SK-N-SH (cell line): ENCODE measurements at regions not wholly inside any gene's neighbourhood (a gene's known extent, or its start where the extent isn't known, plus 50 kb on each side); places are given as distances from the start of the nearest gene placed in this dataset.

Source experiments
- CTCF ChIA-PET: fragments of 300-600, 350-600 bp; formaldehyde crosslinking; extraction: SDS; loops from one replicate; lab custom pipeline; 2021; lab: Yijun Ruan, JAX
- POLR2A ChIA-PET: fragments of 350-600 bp; sonication (Branson Sonifier 250); formaldehyde crosslinking; extraction: SDS; loops from one replicate; lab custom pipeline; 2020; ENCODE audit warnings: antibody characterized with exemption, inconsistent platforms; lab: Yijun Ruan, JAX
- DNase-seq: peaks from one replicate; pipeline ENCODE4 v3.0.0; 2012
- H2AFZ ChIP-seq: fragments of 200-600 bp; sonication (generic); 2 replicates; pipeline ENCODE4 v1.8.1; 2016; ENCODE audit warnings: antibody characterized with exemption, mild to moderate bottlenecking, low read depth
- H3F3A ChIP-seq: fragments of 200-600 bp; sonication (generic); replicated peaks from 2 replicates; pipeline ENCODE3; 2016; ENCODE audit warnings: antibody characterized with exemption, mild to moderate bottlenecking; ENCODE audit not compliant: insufficient read depth
- H3K27ac ChIP-seq, 2 experiments: fragments of 200-500 bp in 1 of 2; fragments of 200-600 bp in 1 of 2; sonication (Bioruptor generic) in 1 of 2; sonication (generic), shearing (Covaris generic) in 1 of 2; 2 replicates each; pipeline versions ENCODE4 v1.5.1 to v1.6.1; 2014 to 2016; ENCODE audit warnings: low read depth in 2 of 2, inconsistent platforms in 1 of 2, low read length in 1 of 2, mild to moderate bottlenecking in 1 of 2, mixed read lengths in 1 of 2
- H3K27me3 ChIP-seq: fragments of 200-600 bp; sonication (generic), shearing (Covaris generic); 2 replicates; pipeline ENCODE4 v1.6.1; 2016; ENCODE audit warnings: mixed run types; ENCODE audit not compliant: insufficient read depth
- H3K36me3 ChIP-seq, 2 experiments: fragments of 200-500 bp in 1 of 2; fragments of 200-600 bp in 1 of 2; sonication (Bioruptor generic) in 1 of 2; sonication (generic) in 1 of 2; replicated peaks in 1 of 2; 2 replicates each; pipeline versions ENCODE3 to v1.5.1; 2014 to 2016; ENCODE audit warnings: low read length in 1 of 2, mild to moderate bottlenecking in 1 of 2; ENCODE audit not compliant: insufficient read depth in 2 of 2, control insufficient read depth in 1 of 2
- H3K4me1 ChIP-seq, 2 experiments: fragments of 200-500 bp in 1 of 2; fragments of 200-600 bp in 1 of 2; sonication (Bioruptor generic) in 1 of 2; sonication (generic), shearing (Covaris generic) in 1 of 2; 2 replicates each; pipeline versions ENCODE4 v1.5.1 to v1.6.1; 2014 to 2016; ENCODE audit warnings: low read depth in 1 of 2, low read length in 1 of 2, mixed run types in 1 of 2; ENCODE audit not compliant: insufficient read depth in 2 of 2, control insufficient read depth in 1 of 2
- H3K4me2 ChIP-seq: fragments of 200-600 bp; sonication (generic), shearing (Covaris generic); 2 replicates; pipeline ENCODE4 v1.6.1; 2017; ENCODE audit warnings: mixed run types
- H3K4me3 ChIP-seq, 2 experiments: fragments of 200-500 bp in 1 of 2; fragments of 200-600 bp in 1 of 2; sonication (Bioruptor generic) in 1 of 2; sonication (generic), shearing (Covaris generic) in 1 of 2; 2 replicates each; pipeline versions ENCODE4 v1.5.1 to v1.8.1; 2014 to 2016; ENCODE audit warnings: low read depth in 2 of 2, inconsistent platforms in 1 of 2, low read length in 1 of 2, mild to moderate bottlenecking in 1 of 2, mixed read lengths in 1 of 2, moderate library complexity in 1 of 2
- H3K79me2 ChIP-seq: fragments of 200-600 bp; sonication (generic); 2 replicates; pipeline ENCODE4 v1.8.1; 2017; ENCODE audit warnings: mild to moderate bottlenecking; ENCODE audit not compliant: insufficient read depth
- H3K9ac ChIP-seq: fragments of 200-600 bp; sonication (generic); 2 replicates; pipeline ENCODE4 v1.6.1; 2017; ENCODE audit warnings: mixed run types
- H3K9me2 ChIP-seq: fragments of 200-600 bp; sonication (generic); 2 replicates; pipeline ENCODE4 v1.6.1; 2017; ENCODE audit warnings: mixed run types
- H3K9me3 ChIP-seq: fragments of 200-600 bp; sonication (generic); 2 replicates; pipeline ENCODE4 v1.6.1; 2017; ENCODE audit warnings: mixed run types, mild to moderate bottlenecking, moderate library complexity
- H4K20me1 ChIP-seq: fragments of 200-600 bp; sonication (generic); 2 replicates; pipeline ENCODE4 v1.6.1; 2017; ENCODE audit warnings: mild to moderate bottlenecking, mixed run types; ENCODE audit not compliant: insufficient read depth
- CTCF ChIP-seq: fragments of 200-600 bp; sonication (generic); IDR thresholded peaks from 2 replicates; pipeline ENCODE4 v1.6.1; 2017; ENCODE audit warnings: antibody characterized with exemption, mild to moderate bottlenecking, moderate library complexity
- EZH2phosphoT487 ChIP-seq: fragments of 200-600 bp; sonication (generic); IDR thresholded peaks from 2 replicates; pipeline ENCODE4 v1.6.1; 2017; ENCODE audit warnings: low read depth, mixed run types, mild to moderate bottlenecking, antibody characterized with exemption, moderate library complexity, borderline replicate concordance
- FOSL2 ChIP-seq: IDR thresholded peaks from 2 replicates; pipeline ENCODE4 v1.4.0; 2012; ENCODE audit warnings: low read depth, mild to moderate bottlenecking, moderate library complexity, borderline replicate concordance
- FOXM1 ChIP-seq: IDR thresholded peaks from 2 replicates; pipeline ENCODE4 v1.4.0; 2012; ENCODE audit warnings: low read depth, mild to moderate bottlenecking
- JUND ChIP-seq: IDR thresholded peaks from 2 replicates; pipeline ENCODE4 v1.4.0; 2012
- MAX ChIP-seq: IDR thresholded peaks from 2 replicates; pipeline ENCODE4 v1.4.0; 2012; ENCODE audit warnings: low read depth
- MXI1 ChIP-seq: IDR thresholded peaks from 2 replicates; pipeline ENCODE4 v1.6.1; 2012; ENCODE audit warnings: mild to moderate bottlenecking, low read depth, low read length, improper control_type of control experiment
- NFIC ChIP-seq: IDR thresholded peaks from 2 replicates; pipeline ENCODE4 v1.4.0; 2012; ENCODE audit warnings: borderline replicate concordance
- PBX3 ChIP-seq: IDR thresholded peaks from 2 replicates; pipeline ENCODE4; 2012
- RFX5 ChIP-seq: IDR thresholded peaks from 2 replicates; pipeline ENCODE4 v1.6.1; 2012; ENCODE audit warnings: mild to moderate bottlenecking, improper control_type of control experiment, low read length
- RXRA ChIP-seq: IDR thresholded peaks from 2 replicates; pipeline ENCODE4 v1.4.0; 2012; ENCODE audit warnings: low read depth, mild to moderate bottlenecking, borderline replicate concordance
- SMC3 ChIP-seq: IDR thresholded peaks from 2 replicates; pipeline ENCODE4 v1.6.1; 2012; ENCODE audit warnings: low read depth, low read length, improper control_type of control experiment
- TAF1 ChIP-seq: IDR thresholded peaks from 2 replicates; pipeline ENCODE4 v1.6.1; 2012; ENCODE audit warnings: low read depth, mild to moderate bottlenecking, low read length, moderate library complexity, borderline replicate concordance
- TCF12 ChIP-seq: IDR thresholded peaks from 2 replicates; pipeline ENCODE4 v1.4.0; 2012
- YY1 ChIP-seq: IDR thresholded peaks from 2 replicates; pipeline ENCODE4 v1.4.0; 2012; ENCODE audit warnings: low read depth, mild to moderate bottlenecking
- WGBS: methylation state at CpG from one replicate; pipeline ENCODE4 v1.1.6; 2017; ENCODE audit warnings: low lambda C conversion rate; 5-methylcytosine and 5-hydroxymethylcytosine counted together
- TF ChIP-seq, protein P1 (sequence below): fragments of 150-350 bp; IDR thresholded peaks from 2 replicates; pipeline ENCODE4 v1.6.1; 2016; ENCODE audit warnings: mild to moderate bottlenecking, low read depth, low read length
- TF ChIP-seq, protein P2 (sequence below): IDR thresholded peaks from 2 replicates; pipeline ENCODE4 v1.4.0; 2012; ENCODE audit warnings: low read depth, borderline replicate concordance

DNA sequence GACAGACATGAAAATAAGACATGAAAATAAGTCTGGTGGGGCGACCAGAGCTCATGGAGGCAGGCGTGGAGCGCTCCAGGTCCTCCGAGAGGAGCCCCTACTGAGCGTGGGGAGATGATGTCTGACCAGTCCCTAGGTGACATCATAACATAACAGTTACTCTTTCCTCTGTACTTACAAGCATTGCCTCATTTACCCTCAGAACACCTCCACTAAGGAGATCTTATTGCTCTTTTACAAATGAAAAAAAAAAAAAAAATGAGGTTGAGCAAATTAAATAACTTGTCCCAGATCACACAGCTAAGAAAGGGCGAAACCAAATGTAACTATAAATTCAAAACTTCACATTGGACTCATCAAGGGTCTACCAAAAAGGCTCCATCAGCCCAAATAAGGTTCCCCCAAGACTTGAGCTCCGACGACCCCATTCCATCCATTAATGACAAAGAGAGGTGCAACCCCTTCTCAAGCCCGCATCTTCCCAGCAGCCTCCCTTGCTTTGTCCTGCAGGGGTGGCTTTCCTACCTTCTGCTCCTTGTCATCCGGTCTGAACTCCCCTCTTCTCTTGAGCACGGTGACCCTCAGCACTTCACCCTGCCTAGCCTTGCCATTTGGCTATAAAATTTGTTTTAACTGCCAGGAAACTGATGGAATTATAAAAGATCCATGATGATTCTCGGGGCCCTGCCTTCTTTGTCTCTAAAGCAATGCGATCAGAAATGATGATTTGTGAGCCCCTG, 246.7 kb downstream of the DHX15 start:
- H3K79me2 ChIP-seq, result no peaks in the 10 kb centered on the region
- no peaks in the 10 kb centered on the region for H4K20me1 ChIP-seq
- H3K4me1 ChIP-seq, result no peaks in the 10 kb centered on the region
- no peaks in the 10 kb centered on the region for H3K9me3 ChIP-seq
- CTCF ChIA-PET, result no interaction called here
- H3K9ac ChIP-seq, result no peak overlapping the region
- H3K27ac ChIP-seq, result no peak overlapping the region
- no peak overlapping the region for H2AFZ ChIP-seq
- no peak for DNase-seq
- H3K4me3 ChIP-seq, result no peak overlapping the region
- WGBS, result 16% methylated on average over 13 of the region's 13 CpGs
- H3K36me3 ChIP-seq, result no peaks in the 10 kb centered on the region
- H3K4me2 ChIP-seq, result no peak overlapping the region
- no peaks in the 10 kb centered on the region for H3F3A ChIP-seq
- no peak for TF ChIP-seq JUND
- TF ChIP-seq TAF1, result no peak
- TF ChIP-seq SMC3, result no peak
- TF ChIP-seq PBX3, result no peak
- TF ChIP-seq TCF12, result no peak
- no peak for TF ChIP-seq FOSL2
- no peak for TF ChIP-seq MXI1
- TF ChIP-seq MAX, result no peak
- TF ChIP-seq, protein P1, sequence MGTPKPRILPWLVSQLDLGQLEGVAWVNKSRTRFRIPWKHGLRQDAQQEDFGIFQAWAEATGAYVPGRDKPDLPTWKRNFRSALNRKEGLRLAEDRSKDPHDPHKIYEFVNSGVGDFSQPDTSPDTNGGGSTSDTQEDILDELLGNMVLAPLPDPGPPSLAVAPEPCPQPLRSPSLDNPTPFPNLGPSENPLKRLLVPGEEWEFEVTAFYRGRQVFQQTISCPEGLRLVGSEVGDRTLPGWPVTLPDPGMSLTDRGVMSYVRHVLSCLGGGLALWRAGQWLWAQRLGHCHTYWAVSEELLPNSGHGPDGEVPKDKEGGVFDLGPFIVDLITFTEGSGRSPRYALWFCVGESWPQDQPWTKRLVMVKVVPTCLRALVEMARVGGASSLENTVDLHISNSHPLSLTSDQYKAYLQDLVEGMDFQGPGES, result no peak
- TF ChIP-seq RXRA, result no peak
- no peak for TF ChIP-seq RFX5
- TF ChIP-seq EZH2phosphoT487, result no peak
- no peak for TF ChIP-seq CTCF
- no peak for TF ChIP-seq FOXM1
- TF ChIP-seq, protein P2, sequence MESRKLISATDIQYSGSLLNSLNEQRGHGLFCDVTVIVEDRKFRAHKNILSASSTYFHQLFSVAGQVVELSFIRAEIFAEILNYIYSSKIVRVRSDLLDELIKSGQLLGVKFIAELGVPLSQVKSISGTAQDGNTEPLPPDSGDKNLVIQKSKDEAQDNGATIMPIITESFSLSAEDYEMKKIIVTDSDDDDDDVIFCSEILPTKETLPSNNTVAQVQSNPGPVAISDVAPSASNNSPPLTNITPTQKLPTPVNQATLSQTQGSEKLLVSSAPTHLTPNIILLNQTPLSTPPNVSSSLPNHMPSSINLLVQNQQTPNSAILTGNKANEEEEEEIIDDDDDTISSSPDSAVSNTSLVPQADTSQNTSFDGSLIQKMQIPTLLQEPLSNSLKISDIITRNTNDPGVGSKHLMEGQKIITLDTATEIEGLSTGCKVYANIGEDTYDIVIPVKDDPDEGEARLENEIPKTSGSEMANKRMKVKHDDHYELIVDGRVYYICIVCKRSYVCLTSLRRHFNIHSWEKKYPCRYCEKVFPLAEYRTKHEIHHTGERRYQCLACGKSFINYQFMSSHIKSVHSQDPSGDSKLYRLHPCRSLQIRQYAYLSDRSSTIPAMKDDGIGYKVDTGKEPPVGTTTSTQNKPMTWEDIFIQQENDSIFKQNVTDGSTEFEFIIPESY, result no peak
- TF ChIP-seq YY1, result no peak
- no peak for TF ChIP-seq NFIC
- TF ChIP-seq, all 33 proteins: peak for 0
- H3K27me3 ChIP-seq, result no peaks in the 10 kb centered on the region
- H3K9me2 ChIP-seq, result no peaks in the 10 kb centered on the region
- POLR2A ChIA-PET, result no interaction called here
